Activated naive CD4-positive, alpha-beta T cell treated with anti-CD3 and anti-CD28 coated beads for 36 hours (primary cell): ENCODE measurements at regions not wholly inside any gene's neighbourhood (a gene's known extent, or its start where the extent isn't known, plus 50 kb on each side); places are given as distances from the start of the nearest gene placed in this dataset.

Experiments
- CTCF ChIA-PET: fragments of 350-600 bp; sonication (Branson Sonifier 250); formaldehyde crosslinking; loops from one replicate; lab custom pipeline; 2021; ENCODE audit warnings: antibody characterized with exemption; lab: Charles Lee
- DNase-seq: peaks from one replicate; pipeline ENCODE4 v3.0.0-alpha.2; 2020
- H3K27ac Mint-ChIP-seq: one replicate; pipeline ENCODE4 v1.8.0; 2021; ENCODE audit warnings: mild to moderate bottlenecking, mixed read lengths
- H3K27me3 Mint-ChIP-seq: one replicate; pipeline ENCODE4 v1.8.0; 2021; ENCODE audit warnings: low read depth, mixed read lengths
- H3K36me3 Mint-ChIP-seq: one replicate; pipeline ENCODE4 v1.8.0; 2021; ENCODE audit warnings: low read depth, mixed read lengths
- H3K4me1 Mint-ChIP-seq: one replicate; pipeline ENCODE4 v1.8.0; 2021; ENCODE audit warnings: low read depth, mixed read lengths
- H3K4me3 Mint-ChIP-seq: one replicate; pipeline ENCODE4 v1.8.0; 2021; ENCODE audit warnings: mild to moderate bottlenecking, moderate library complexity, mixed read lengths
- H3K9me3 Mint-ChIP-seq: one replicate; pipeline ENCODE4 v1.8.0; 2021; ENCODE audit warnings: mixed read lengths
- intact Hi-C: fragments of 100-400 bp; cut with micrococcal nuclease; formaldehyde crosslinking; loops from one replicate; pipeline ENCODE4 v1.15.1; 2023

DNA sequence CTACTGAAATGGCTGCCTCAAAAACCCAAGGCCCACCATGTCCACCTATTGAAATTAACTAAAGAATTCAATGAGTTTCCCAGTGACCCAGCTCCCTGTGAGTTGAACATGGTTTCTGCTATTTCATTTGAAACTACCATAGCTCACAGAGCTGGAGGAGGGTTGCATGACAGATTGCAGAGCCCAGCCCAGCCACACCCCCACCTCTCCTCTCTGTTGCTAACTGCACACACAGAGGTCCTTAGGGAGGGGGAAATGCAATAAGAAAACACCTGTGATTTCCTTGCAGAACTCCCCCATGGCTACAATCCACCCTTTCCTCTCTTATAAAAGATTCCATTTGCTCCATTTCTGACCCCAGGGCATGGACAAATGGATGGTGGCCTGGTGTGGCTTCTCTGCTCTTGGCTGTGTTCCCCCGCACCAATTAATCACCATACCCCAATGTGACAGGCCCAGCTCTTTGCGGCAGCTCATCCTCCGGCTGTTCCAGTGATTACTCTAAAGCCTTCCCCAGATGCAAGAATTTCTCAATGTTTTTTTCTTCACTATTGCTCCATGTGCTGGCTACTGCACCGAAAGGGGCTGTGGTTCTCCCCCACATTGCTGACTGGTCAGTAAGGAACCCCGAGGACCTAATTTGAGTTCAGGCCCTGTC, 208.4 kb upstream of the KBTBD8 start:
- no peaks in the 10 kb centered on the region for H3K27me3 Mint-ChIP-seq
- no peak for DNase-seq
- H3K36me3 Mint-ChIP-seq = no peaks in the 10 kb centered on the region
- H3K27ac Mint-ChIP-seq = no peak overlapping the region
- H3K4me1 Mint-ChIP-seq = no peaks in the 10 kb centered on the region
- CTCF ChIA-PET = no interaction called here
- no peaks in the 10 kb centered on the region for H3K9me3 Mint-ChIP-seq
- H3K4me3 Mint-ChIP-seq = no peak overlapping the region
- intact Hi-C loops = no loop called here

DNA sequence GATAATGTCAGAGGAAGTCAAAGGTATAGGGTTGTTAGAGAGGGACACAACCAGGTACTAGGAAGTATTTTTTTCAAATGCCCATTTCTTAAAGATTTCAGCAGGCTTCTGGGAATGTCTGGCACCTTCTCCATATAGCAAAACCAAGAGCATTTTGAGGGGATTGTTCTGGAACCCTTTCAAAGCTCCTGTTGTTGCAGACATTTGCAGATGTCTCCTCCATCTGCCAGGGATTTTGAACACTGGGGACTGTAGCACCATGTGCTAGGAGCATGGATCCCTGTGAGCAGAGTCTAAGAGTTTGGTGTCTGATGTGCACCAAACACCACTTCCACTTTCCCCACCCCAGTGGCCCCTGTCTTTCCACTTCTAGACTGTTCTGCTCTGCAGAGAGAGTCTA, 206.0 kb upstream of the KBTBD8 start:
- H3K27ac Mint-ChIP-seq = no peak overlapping the region
- intact Hi-C loops = no loop called here
- CTCF ChIA-PET = interaction anchor here (0.6 to 1.5 kb wide), 2 partner anchors 12 to 168 kb away, joined by 3 read pairs; no protein-coding TSS in a partner anchor
- no peaks in the 10 kb centered on the region for H3K36me3 Mint-ChIP-seq
- H3K27me3 Mint-ChIP-seq = no peaks in the 10 kb centered on the region
- H3K4me1 Mint-ChIP-seq = no peaks in the 10 kb centered on the region
- peaks cover 2% of the 10 kb centered on the region for H3K9me3 Mint-ChIP-seq
- no peak overlapping the region for H3K4me3 Mint-ChIP-seq
- no peak for DNase-seq

DNA sequence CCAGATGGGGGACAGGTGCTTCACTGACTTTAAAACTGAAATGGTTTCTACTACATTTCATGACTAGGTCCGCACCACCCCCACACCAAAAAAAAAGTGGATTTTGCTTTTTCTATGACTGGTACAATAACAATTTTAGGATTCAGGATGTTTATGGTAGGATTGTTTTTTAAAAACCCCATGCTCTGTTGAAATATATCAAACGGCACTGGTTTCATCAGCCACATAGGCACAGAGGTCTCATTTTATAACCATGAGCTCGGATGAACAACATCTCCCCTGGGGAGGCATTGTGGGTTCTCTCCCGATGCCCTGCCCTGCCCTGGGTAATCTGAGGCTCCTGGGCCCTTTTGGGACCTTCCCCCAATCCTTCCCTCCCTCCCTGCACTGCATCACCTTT, 202.7 kb upstream of the KBTBD8 start:
- no peak for DNase-seq
- intact Hi-C loops = no loop called here
- Mint-ChIP-seq H3K27ac (no peak overlapping the region), H3K27me3 (peaks cover 12% of the 10 kb centered on the region), H3K4me1 (no peaks in the 10 kb centered on the region), H3K4me3 (no peak overlapping the region), H3K9me3 (peaks cover 2% of the 10 kb centered on the region), H3K36me3 (no peaks in the 10 kb centered on the region)
- CTCF ChIA-PET = interaction anchor here (0.6 kb wide), 1 partner anchor 12 kb away, joined by 3 read pairs; no protein-coding TSS in a partner anchor

DNA sequence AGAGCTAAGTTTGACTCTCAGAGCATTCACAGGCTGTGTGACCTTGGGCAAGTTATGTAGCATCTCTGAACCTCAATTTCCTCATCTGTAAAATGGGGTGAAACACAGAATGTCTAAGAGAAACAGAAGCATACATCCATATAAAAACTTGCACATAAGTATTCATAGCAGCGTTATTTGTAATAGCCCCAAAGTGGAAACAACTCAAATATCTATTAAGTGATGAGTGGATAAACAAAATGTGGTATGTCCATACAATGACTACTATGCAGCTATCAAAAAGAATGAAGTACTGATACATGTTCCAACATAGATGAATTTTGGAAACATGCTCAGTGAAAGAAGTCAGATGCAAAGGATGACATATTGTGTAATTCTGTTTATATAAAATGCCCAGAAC, 201.8 kb upstream of the KBTBD8 start:
- H3K27me3 Mint-ChIP-seq = peaks cover 12% of the 10 kb centered on the region
- H3K27ac Mint-ChIP-seq = no peak overlapping the region
- no peak overlapping the region for H3K4me3 Mint-ChIP-seq
- intact Hi-C loops = no loop called here
- CTCF ChIA-PET = no interaction called here
- no peaks in the 10 kb centered on the region for H3K4me1 Mint-ChIP-seq
- no peak for DNase-seq
- H3K36me3 Mint-ChIP-seq = no peaks in the 10 kb centered on the region
- H3K9me3 Mint-ChIP-seq = peaks cover 2% of the 10 kb centered on the region

DNA sequence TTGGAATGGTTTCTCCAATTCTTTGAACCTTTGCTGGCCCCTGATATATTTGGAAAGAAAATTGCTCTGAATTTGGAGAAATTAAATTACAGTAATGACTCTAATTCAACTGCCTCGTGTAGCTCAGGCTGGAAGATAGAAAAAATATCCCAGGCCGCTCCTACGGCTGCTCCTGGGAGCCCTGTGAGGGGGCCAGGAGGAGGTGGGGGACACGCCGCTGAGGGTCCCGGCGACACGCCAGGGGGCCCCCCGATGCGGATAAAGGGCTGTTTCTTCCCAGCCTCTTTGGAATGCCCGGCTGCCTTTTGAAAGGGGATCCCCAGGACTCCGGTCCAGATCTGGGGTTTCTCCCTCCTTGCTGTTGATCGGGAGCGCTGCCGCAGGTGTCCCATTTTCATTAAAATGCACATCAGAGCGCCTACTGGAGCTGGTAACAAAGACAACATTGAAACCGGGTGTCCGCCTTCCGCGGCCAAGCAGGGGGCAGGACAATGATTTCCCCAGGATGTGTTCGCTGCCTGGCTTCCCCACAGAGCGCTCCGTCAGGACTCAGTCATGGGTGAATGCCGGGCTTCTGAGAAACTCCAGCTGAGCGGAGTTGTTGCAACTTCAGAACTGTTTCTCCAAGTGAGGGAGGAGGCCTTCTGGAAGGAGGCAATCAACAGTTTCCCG, 200.1 kb upstream of the KBTBD8 start:
- CTCF ChIA-PET = no interaction called here
- no peak overlapping the region for H3K4me3 Mint-ChIP-seq
- H3K36me3 Mint-ChIP-seq = no peaks in the 10 kb centered on the region
- peaks cover 2% of the 10 kb centered on the region for H3K9me3 Mint-ChIP-seq
- H3K27ac Mint-ChIP-seq = no peak overlapping the region
- H3K27me3 Mint-ChIP-seq = peaks cover 15% of the 10 kb centered on the region
- intact Hi-C loops = no loop called here
- DNase-seq = no peak
- H3K4me1 Mint-ChIP-seq = no peaks in the 10 kb centered on the region

DNA sequence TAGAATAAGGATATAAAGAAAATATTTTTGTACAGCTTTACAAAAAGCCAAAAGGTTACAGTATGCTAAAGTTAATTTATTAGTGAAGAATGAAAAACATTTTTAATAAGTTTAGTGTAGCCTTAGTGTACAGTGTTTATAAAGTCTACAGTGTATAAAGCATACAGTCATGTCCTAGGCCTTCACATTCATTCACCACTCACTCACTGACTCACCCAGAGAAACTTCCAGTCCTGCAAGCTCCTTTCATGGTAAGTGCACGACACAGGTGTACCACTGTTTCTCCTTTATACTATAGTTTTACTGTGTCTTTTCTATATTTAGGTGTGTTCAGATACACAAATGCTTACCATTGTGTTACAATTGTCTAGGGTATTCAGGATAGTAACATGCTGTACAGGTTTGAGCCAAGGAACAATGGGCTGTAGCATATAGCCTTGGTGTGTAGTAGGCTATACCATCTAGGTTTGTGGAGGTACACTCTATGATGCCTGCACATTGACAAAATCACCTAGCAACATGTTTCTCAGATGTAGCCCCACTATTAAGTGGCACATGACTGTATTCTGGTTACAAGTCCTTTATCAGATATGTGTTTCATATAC, 197.1 kb upstream of the KBTBD8 start:
- CTCF ChIA-PET = interaction anchor here (1.5 kb wide), 1 partner anchor 394 kb away, joined by 4 read pairs; no protein-coding TSS in a partner anchor
- H3K36me3 Mint-ChIP-seq = no peaks in the 10 kb centered on the region

DNA sequence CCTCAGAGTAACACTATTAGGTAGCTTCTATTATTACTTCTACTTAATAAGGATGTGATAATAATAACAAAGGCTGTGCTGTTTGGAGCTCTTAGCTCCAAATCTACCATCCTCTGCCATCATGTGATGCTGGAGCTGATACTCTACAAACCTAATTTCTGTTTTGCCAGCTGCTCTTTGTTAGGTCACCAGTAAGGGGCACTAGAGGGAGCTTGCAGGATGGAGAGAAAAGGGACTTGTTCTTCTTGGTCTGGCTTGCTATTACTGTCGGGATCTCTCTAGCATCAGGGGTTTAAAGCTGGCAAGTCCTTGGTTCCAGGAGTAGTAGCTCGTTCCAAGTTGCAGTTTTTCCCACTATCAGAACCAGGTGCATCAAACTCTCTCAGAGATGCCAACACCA, 194.9 kb upstream of the KBTBD8 start:
- intact Hi-C loops = no loop called here
- H3K36me3 Mint-ChIP-seq = no peaks in the 10 kb centered on the region
- CTCF ChIA-PET = interaction anchor here (1.0 to 3.3 kb wide), 6 partner anchors 11 to 549 kb away, joined by 3 to 16 read pairs (median 4); no protein-coding TSS in a partner anchor
- H3K27ac Mint-ChIP-seq = no peak overlapping the region
- no peak overlapping the region for H3K4me3 Mint-ChIP-seq
- peaks cover 14% of the 10 kb centered on the region for H3K27me3 Mint-ChIP-seq
- no peak for DNase-seq
- no peaks in the 10 kb centered on the region for H3K4me1 Mint-ChIP-seq
- H3K9me3 Mint-ChIP-seq = no peaks in the 10 kb centered on the region

More for the DNA sequence above, 197.1 kb upstream of the KBTBD8 start:
- Mint-ChIP-seq H3K9me3 (peaks cover 2% of the 10 kb centered on the region), H3K4me1 (no peaks in the 10 kb centered on the region), H3K27me3 (peaks cover 15% of the 10 kb centered on the region), H3K4me3 (no peak overlapping the region), H3K27ac (no peak overlapping the region)
- DNase-seq = no peak
- intact Hi-C loops = no loop called here

DNA sequence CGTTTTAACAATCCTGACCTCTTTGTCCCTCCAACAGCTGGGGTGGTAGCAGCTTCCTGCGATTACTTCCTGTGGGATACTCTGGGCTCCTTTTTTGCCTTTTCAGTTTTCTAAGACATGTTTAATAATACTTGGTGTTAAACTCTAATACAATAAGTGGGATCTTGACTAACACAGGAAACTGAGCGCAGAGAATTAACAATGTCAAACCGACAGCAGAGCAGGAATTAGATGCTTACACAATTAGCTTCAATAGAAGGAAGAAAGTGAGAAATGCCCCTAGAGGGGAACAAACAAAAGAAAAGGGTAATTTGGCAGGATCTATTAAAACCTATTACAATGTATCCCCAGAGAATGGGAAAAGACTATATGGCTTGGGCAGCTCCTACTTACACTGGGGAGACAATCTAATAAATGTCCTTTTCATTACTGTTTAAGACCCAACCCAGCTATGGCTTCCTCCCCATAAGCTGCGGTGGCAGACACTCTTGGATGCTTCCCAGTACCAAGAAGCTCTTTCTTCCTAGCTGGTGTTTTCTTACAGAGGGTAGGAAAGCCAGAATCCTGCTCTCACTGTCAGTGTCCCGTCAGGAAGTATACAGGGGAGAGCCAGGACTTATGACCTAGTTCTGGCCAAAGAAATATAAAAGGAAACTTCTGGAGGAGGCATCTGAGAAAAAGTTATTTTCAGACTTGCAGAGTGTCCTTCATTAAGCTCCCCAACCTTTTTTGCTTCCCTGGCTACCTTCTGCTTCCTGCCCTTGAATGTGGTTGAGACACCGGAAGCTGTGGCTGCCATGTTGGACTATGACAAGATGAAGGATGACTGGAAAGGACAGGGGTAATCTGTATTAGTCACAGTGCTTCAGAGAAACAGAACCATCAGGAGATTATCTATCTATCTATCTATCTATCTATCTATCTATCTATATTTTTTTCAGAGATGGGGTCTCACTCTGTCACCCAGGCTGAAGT, 194.1 kb upstream of the KBTBD8 start:
- H3K27ac Mint-ChIP-seq = no peak overlapping the region
- H3K4me1 Mint-ChIP-seq = no peaks in the 10 kb centered on the region
- peaks cover 12% of the 10 kb centered on the region for H3K27me3 Mint-ChIP-seq
- intact Hi-C loops = no loop called here
- H3K9me3 Mint-ChIP-seq = no peaks in the 10 kb centered on the region
- CTCF ChIA-PET = interaction anchor here (0.6 to 3.3 kb wide), 9 partner anchors 11 to 550 kb away, joined by 3 to 16 read pairs (median 4); no protein-coding TSS in a partner anchor
- DNase-seq = peak; percentile 35
- no peak overlapping the region for H3K4me3 Mint-ChIP-seq
- H3K36me3 Mint-ChIP-seq = no peaks in the 10 kb centered on the region

DNA sequence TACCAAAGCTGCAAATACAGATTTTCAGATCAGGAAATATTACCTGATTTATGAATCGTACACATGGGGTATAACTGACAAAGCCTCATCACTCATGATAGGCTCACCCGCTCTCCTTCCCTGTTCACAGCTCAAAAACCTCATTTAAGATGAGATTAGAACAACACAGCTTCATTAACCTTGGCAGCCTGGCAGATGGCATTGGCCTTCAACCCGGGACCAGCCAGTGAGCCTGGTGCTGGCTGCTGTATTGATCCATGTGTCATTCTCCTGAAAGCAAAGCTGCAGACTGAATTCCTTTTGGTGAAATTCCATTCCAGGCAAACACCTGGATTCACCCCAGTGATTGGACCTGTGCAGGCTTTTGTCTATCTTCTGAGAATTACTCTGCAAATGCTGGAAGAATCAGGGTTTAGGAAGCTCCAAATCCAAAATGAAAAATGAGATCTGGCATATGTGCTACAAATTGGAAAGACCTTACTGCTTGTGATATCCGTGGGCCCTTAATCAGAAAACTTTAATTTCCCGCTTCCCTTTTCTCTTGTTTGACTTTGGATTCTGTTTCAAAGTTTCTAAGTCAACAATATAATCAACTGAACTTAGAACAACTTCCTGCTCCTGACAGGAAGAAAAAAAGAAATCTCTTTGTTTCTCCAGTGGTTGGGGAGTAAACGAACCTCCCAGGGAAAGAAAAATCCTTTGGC, 189.1 kb upstream of the KBTBD8 start:
- Mint-ChIP-seq H3K4me1 (no peaks in the 10 kb centered on the region), H3K27me3 (no peaks in the 10 kb centered on the region), H3K4me3 (no peak overlapping the region), H3K9me3 (no peaks in the 10 kb centered on the region), H3K27ac (no peak overlapping the region), H3K36me3 (no peaks in the 10 kb centered on the region)
- no peak for DNase-seq
- intact Hi-C loops = no loop called here
- CTCF ChIA-PET = interaction anchor here (0.6 to 3.5 kb wide), 2 partner anchors 13 to 16 kb away, joined by 3 to 19 read pairs; no protein-coding TSS in a partner anchor

DNA sequence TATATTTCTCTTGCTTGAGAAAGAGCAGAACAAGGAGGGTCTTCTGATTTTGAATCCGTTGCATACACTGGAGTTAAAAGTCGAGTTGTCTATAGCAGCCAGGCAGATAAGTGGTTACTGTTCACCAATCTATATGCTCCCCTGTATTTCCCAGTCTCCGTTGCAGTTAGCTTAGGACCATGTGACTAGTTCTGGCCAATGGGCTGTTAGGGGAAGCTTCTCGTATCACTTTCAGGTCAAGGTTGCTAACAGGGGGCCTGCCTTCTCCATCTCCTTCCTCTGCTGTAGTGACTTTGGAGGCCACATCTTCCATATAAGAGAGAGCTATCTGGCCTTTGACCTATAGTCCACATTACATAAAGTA, 188.5 kb upstream of the KBTBD8 start:
- no peak overlapping the region for H3K27ac Mint-ChIP-seq
- DNase-seq = no peak
- intact Hi-C loops = no loop called here
- CTCF ChIA-PET = interaction anchor here (0.7 to 3.5 kb wide), 2 partner anchors 13 to 149 kb away, joined by 3 to 19 read pairs; no protein-coding TSS in a partner anchor
- no peaks in the 10 kb centered on the region for H3K9me3 Mint-ChIP-seq
- H3K27me3 Mint-ChIP-seq = no peaks in the 10 kb centered on the region
- no peaks in the 10 kb centered on the region for H3K36me3 Mint-ChIP-seq
- no peaks in the 10 kb centered on the region for H3K4me1 Mint-ChIP-seq
- no peak overlapping the region for H3K4me3 Mint-ChIP-seq

DNA sequence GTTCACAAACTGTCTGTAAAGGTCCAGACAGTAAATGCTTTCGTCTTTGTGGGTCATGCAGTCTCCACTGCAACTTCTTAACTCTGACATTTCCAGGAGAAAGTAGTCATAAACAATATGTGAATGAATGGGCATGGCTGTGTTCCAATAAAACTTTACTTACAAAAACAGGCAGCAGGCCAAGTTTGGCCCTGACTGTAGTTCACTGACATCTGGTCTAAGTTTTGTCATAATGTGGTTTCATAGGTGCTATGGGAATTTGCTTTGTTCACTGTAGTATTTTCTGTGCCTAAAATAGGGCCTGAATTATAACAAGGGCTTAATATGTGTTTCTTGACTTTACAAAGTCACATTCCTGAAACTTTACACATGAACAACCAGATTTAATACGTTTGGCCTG, 186.0 kb upstream of the KBTBD8 start:
- Mint-ChIP-seq H3K4me3 (no peak overlapping the region), H3K27ac (no peak overlapping the region), H3K36me3 (no peaks in the 10 kb centered on the region), H3K4me1 (no peaks in the 10 kb centered on the region), H3K9me3 (no peaks in the 10 kb centered on the region), H3K27me3 (no peaks in the 10 kb centered on the region)
- CTCF ChIA-PET = interaction anchor here (1.0 to 3.5 kb wide), 3 partner anchors 10 to 558 kb away, joined by 4 to 19 read pairs (median 6); no protein-coding TSS in a partner anchor
- peak; percentile 5 for DNase-seq
- intact Hi-C loops = loop anchor here (10.0 kb wide), 1 partner anchor 1027 kb away; no protein-coding TSS in a partner anchor
